H1 (cell line): ENCODE measurements at regions not wholly inside any gene's neighbourhood (a gene's known extent, or its start where the extent isn't known, plus 50 kb on each side); places are given as distances from the start of the nearest gene placed in this dataset.

Experiments used
- CTCF ChIA-PET: fragments of 300-600 bp; sonication (Branson Sonifier 250); formaldehyde crosslinking; loops from one replicate; lab custom pipeline; 2021; ENCODE audit not compliant: partially characterized antibody; lab: Charles Lee
- POLR2A ChIA-PET: fragments of 300-600 bp; sonication (Branson Sonifier 250); formaldehyde crosslinking; loops from one replicate; lab custom pipeline; 2021; ENCODE audit warnings: inconsistent platforms; ENCODE audit not compliant: partially characterized antibody; lab: Charles Lee
- DNase-seq, 2 experiments: peaks; one replicate each; pipeline versions ENCODE4 v3.0.0 to v3.0.0-alpha.2; 2010 to 2022; ENCODE audit warnings: low spot score in 2 of 2, low read depth in 1 of 2, mixed read lengths in 1 of 2
- FAIRE-seq: peaks from 2 replicates; lab custom pipeline; 2011; peaks lifted over from hg19 to GRCh38; lab: Jason Lieb, UNC
- H2AFZ ChIP-seq: 2 replicates; pipeline ENCODE4 v1.8.1; 2012; ENCODE audit warnings: low read length, inconsistent platforms
- H2AK5ac ChIP-seq: 2 replicates; pipeline ENCODE4 v1.6.1; 2013; ENCODE audit warnings: low read depth, low read length
- H2BK120ac ChIP-seq: replicated peaks from 2 replicates; pipeline ENCODE3; 2013; ENCODE audit warnings: low read depth, low read length, inconsistent platforms
- H2BK12ac ChIP-seq: 2 replicates; pipeline ENCODE4 v1.6.1; 2013; ENCODE audit warnings: low read depth, low read length
- H2BK15ac ChIP-seq: 2 replicates; pipeline ENCODE4 v1.6.1; 2013; ENCODE audit warnings: low read length
- H2BK20ac ChIP-seq: 2 replicates; pipeline ENCODE4 v1.6.1; 2013; ENCODE audit warnings: low read length
- H2BK5ac ChIP-seq: 2 replicates; pipeline ENCODE4 v1.6.1; 2013; ENCODE audit warnings: low read depth, low read length
- H3K14ac ChIP-seq: 2 replicates; pipeline ENCODE4 v1.6.1; 2013; ENCODE audit warnings: inconsistent platforms; ENCODE audit not compliant: insufficient read length
- H3K18ac ChIP-seq: 2 replicates; pipeline ENCODE4 v1.6.1; 2013; ENCODE audit warnings: low read length; ENCODE audit errors: extremely low read depth
- H3K23ac ChIP-seq: 2 replicates; pipeline ENCODE4 v1.6.1; 2013; ENCODE audit warnings: inconsistent platforms; ENCODE audit not compliant: insufficient read length
- H3K23me2 ChIP-seq: 2 replicates; pipeline ENCODE4 v1.6.1; 2013; ENCODE audit warnings: low read depth, low read length
- H3K27ac ChIP-seq: 2 replicates; pipeline ENCODE4 v1.6.1; 2011; ENCODE audit warnings: low read depth, low read length, inconsistent platforms
- H3K27me3 ChIP-seq, 4 experiments: replicated peaks in 1 of 4; 1 replicate in 1 of 4; 2 replicates in 3 of 4; pipeline versions ENCODE4 v1.6.1 to v1.8.1; 2011 to 2013; ENCODE audit warnings: low read length in 3 of 4, mild to moderate bottlenecking in 3 of 4, inconsistent platforms in 2 of 4, mixed read lengths in 2 of 4, moderate library complexity in 1 of 4; ENCODE audit not compliant: control insufficient read depth in 3 of 4, insufficient read depth in 3 of 4; ENCODE audit errors: extremely low read depth in 1 of 4
- H3K36me3 ChIP-seq, 4 experiments: 2 replicates each; pipeline versions ENCODE4 v1.6.1 to v1.8.1; 2011 to 2013; ENCODE audit warnings: mild to moderate bottlenecking in 4 of 4, low read length in 3 of 4, moderate library complexity in 2 of 4, control low read depth in 1 of 4, inconsistent platforms in 1 of 4; ENCODE audit not compliant: insufficient read depth in 4 of 4, control insufficient read depth in 2 of 4
- H3K4ac ChIP-seq: replicated peaks from 2 replicates; pipeline ENCODE3; 2013; ENCODE audit warnings: low read length, low read depth, mixed read lengths, inconsistent platforms; ENCODE audit not compliant: insufficient read length
- H3K4me1 ChIP-seq, 4 experiments: replicated peaks in 1 of 4; 1 replicate in 1 of 4; 2 replicates in 3 of 4; pipeline versions ENCODE4 v1.6.1 to v1.8.1; 2011 to 2013; ENCODE audit warnings: low read length in 3 of 4, inconsistent platforms in 2 of 4, mixed read lengths in 1 of 4; ENCODE audit not compliant: insufficient read depth in 4 of 4, control insufficient read depth in 3 of 4
- H3K4me2 ChIP-seq, 2 experiments: 2 replicates each; pipeline versions ENCODE4 v1.6.1 to v1.8.1; 2011 to 2013; ENCODE audit warnings: low read depth in 2 of 2, low read length in 2 of 2, control low read depth in 1 of 2, inconsistent platforms in 1 of 2, mild to moderate bottlenecking in 1 of 2; ENCODE audit not compliant: insufficient read depth in 1 of 2
- H3K4me3 ChIP-seq, 4 experiments: fragments of 200-600, 300-600 bp in 1 of 4; sonication (generic), shearing (Covaris generic), sonication (Bioruptor Twin) in 1 of 4; 2 replicates each; pipeline versions ENCODE4 v1.5.1 to v1.8.1; 2011 to 2016; ENCODE audit warnings: low read length in 4 of 4, low read depth in 3 of 4, control low read depth in 2 of 4, inconsistent platforms in 2 of 4, mild to moderate bottlenecking in 2 of 4, mixed read lengths in 1 of 4, moderate library complexity in 1 of 4; ENCODE audit not compliant: insufficient read depth in 2 of 4; ENCODE audit errors: extremely low read depth in 1 of 4
- H3K56ac ChIP-seq: replicated peaks from 2 replicates; pipeline ENCODE3; 2013; ENCODE audit warnings: low read depth, mild to moderate bottlenecking, mixed read lengths, low read length, inconsistent platforms; ENCODE audit not compliant: insufficient read length
- H3K79me1 ChIP-seq: 2 replicates; pipeline ENCODE4 v1.6.1; 2013; ENCODE audit warnings: low read depth, low read length, control low read depth
- H3K79me2 ChIP-seq, 2 experiments: 2 replicates each; pipeline versions ENCODE4 v1.6.1 to v1.8.1; 2012 to 2013; ENCODE audit warnings: low read length in 2 of 2, mild to moderate bottlenecking in 2 of 2, inconsistent platforms in 1 of 2; ENCODE audit not compliant: insufficient read depth in 2 of 2, control insufficient read depth in 1 of 2
- H3K9ac ChIP-seq, 4 experiments: replicated peaks in 1 of 4; 1 replicate in 1 of 4; 2 replicates in 3 of 4; pipeline versions ENCODE4 v1.6.1 to v1.8.1; 2011 to 2013; ENCODE audit warnings: low read depth in 3 of 4, low read length in 3 of 4, control low read depth in 2 of 4, mild to moderate bottlenecking in 2 of 4, moderate library complexity in 2 of 4, inconsistent platforms in 1 of 4; ENCODE audit errors: extremely low read depth in 1 of 4
- H3K9me3 ChIP-seq, 2 experiments: 2 replicates each; pipeline versions ENCODE4 v1.6.1 to v1.8.1; 2012 to 2013; ENCODE audit warnings: mild to moderate bottlenecking in 2 of 2, moderate library complexity in 2 of 2, control low read depth in 1 of 2, inconsistent platforms in 1 of 2, low read depth in 1 of 2, low read length in 1 of 2, mixed read lengths in 1 of 2; ENCODE audit not compliant: insufficient read depth in 2 of 2
- H4K20me1 ChIP-seq, 2 experiments: replicated peaks in 1 of 2; 2 replicates each; pipeline versions ENCODE3 to v1.8.1; 2011 to 2013; ENCODE audit warnings: inconsistent platforms in 2 of 2, low read length in 2 of 2, mild to moderate bottlenecking in 1 of 2; ENCODE audit not compliant: insufficient read depth in 2 of 2, control insufficient read depth in 1 of 2
- H4K5ac ChIP-seq: 2 replicates; pipeline ENCODE4 v1.6.1; 2013; ENCODE audit warnings: low read length, low read depth, mixed read lengths, inconsistent platforms; ENCODE audit not compliant: insufficient read length
- H4K8ac ChIP-seq: 2 replicates; pipeline ENCODE4 v1.8.0; 2013; ENCODE audit warnings: mild to moderate bottlenecking, moderate library complexity, low read length, inconsistent platforms; ENCODE audit not compliant: insufficient read depth; ENCODE audit errors: extremely low read depth
- H4K91ac ChIP-seq: replicated peaks from 2 replicates; pipeline ENCODE3; 2013; ENCODE audit warnings: low read length, mixed read lengths, inconsistent platforms; ENCODE audit not compliant: insufficient read length
- ATF3 ChIP-seq: IDR thresholded peaks from 2 replicates; pipeline ENCODE4 v1.6.1; 2011; ENCODE audit warnings: low read depth, mild to moderate bottlenecking, low read length; ENCODE audit not compliant: insufficient read depth
- CTBP2 ChIP-seq: IDR thresholded peaks from 2 replicates; pipeline ENCODE4 v1.7.0; 2011; ENCODE audit warnings: borderline replicate concordance, mild to moderate bottlenecking, moderate library complexity, mixed read lengths, low read length; ENCODE audit not compliant: insufficient read depth, insufficient read length
- FOSL1 ChIP-seq: IDR thresholded peaks from 2 replicates; pipeline ENCODE4 v1.6.1; 2011; ENCODE audit warnings: mild to moderate bottlenecking, low read depth, low read length, moderate library complexity; ENCODE audit not compliant: insufficient read depth
- GABPA ChIP-seq: IDR thresholded peaks from 2 replicates; pipeline ENCODE4 v1.6.1; 2011; ENCODE audit warnings: mild to moderate bottlenecking, low read length, moderate library complexity, borderline replicate concordance; ENCODE audit not compliant: insufficient read depth
- JUN ChIP-seq: IDR thresholded peaks from 2 replicates; pipeline ENCODE4 v1.6.1; 2011; ENCODE audit warnings: low read depth, mild to moderate bottlenecking, improper control_type of control experiment, low read length
- JUND ChIP-seq: IDR thresholded peaks from 2 replicates; pipeline ENCODE4 v1.6.1; 2011; ENCODE audit warnings: mild to moderate bottlenecking, improper control_type of control experiment, low read length
- POLR2AphosphoS5 ChIP-seq: IDR thresholded peaks from 2 replicates; pipeline ENCODE4 v1.6.1; 2011; ENCODE audit warnings: low read depth, low read length
- RAD21 ChIP-seq, 2 experiments: IDR thresholded peaks in 1 of 2; conservative IDR thresholded peaks in 1 of 2; 2 replicates each; pipeline ENCODE4 v1.6.1; 2011; ENCODE audit warnings: low read depth in 2 of 2, low read length in 2 of 2, improper control_type of control experiment in 1 of 2, inconsistent platforms in 1 of 2, mild to moderate bottlenecking in 1 of 2, moderate library complexity in 1 of 2
- RNF2 ChIP-seq: fragments of 200-900, 300-1000 bp; sonication (generic); IDR thresholded peaks from 2 replicates; pipeline ENCODE4 v1.7.1; 2016; ENCODE audit warnings: borderline replicate concordance, low read depth, mild to moderate bottlenecking, antibody characterized with exemption, low read length; ENCODE audit not compliant: poor library complexity, severe bottlenecking; ENCODE audit errors: missing control alignments
- SP4 ChIP-seq: IDR thresholded peaks from 2 replicates; pipeline ENCODE4 v1.6.1; 2012; ENCODE audit warnings: low read length, inconsistent platforms
- SUZ12 ChIP-seq: fragments of 200-600 bp; sonication (generic); IDR thresholded peaks from 2 replicates; pipeline ENCODE4 v1.6.1; 2012; ENCODE audit warnings: mild to moderate bottlenecking, inconsistent platforms, low read length, moderate library complexity, mixed read lengths
- TCF12 ChIP-seq: IDR thresholded peaks from 2 replicates; pipeline ENCODE4 v1.6.1; 2011; ENCODE audit warnings: low read depth, mild to moderate bottlenecking, low read length
- USF2 ChIP-seq: IDR thresholded peaks from 2 replicates; pipeline ENCODE4 v1.6.1; 2011; ENCODE audit warnings: low read length, improper control_type of control experiment
- WGBS, 2 experiments: shearing (Covaris generic) in 1 of 2; methylation state at CpG; one replicate each; pipeline versions ENCODE4 v1.1.6 to v1.1.7; 2013 to 2015; ENCODE audit warnings: low lambda C conversion rate in 2 of 2, mixed read lengths in 2 of 2, inconsistent platforms in 1 of 2, low coverage in 1 of 2, missing lambda C conversion rate in 1 of 2; ENCODE audit not compliant: insufficient replicate concordance in 2 of 2, insufficient coverage in 1 of 2, insufficient read length in 1 of 2; ENCODE audit errors: extremely low coverage in 1 of 2, missing lambda C conversion rate in 1 of 2; 5-methylcytosine and 5-hydroxymethylcytosine counted together

- Histone ChIP-seq H3K18ac (no peak overlapping the region), H2BK12ac (no peak overlapping the region), H3K4me2 (no peak overlapping the region), H3K79me2 (no peaks in the 10 kb centered on the region), H4K91ac (no peak overlapping the region), H3K9me3 (no peaks in the 10 kb centered on the region), H2BK120ac (no peak overlapping the region), H3K36me3 (no peaks in the 10 kb centered on the region), H3K27ac (no peak overlapping the region), H3K4ac (no peak overlapping the region), H2AFZ (no peak overlapping the region), H3K23me2 (no peaks in the 10 kb centered on the region), H3K56ac (no peak overlapping the region), H3K4me3 (no peak overlapping the region), H4K5ac (no peak overlapping the region), H3K14ac (no peak overlapping the region), H2BK20ac (no peak overlapping the region), H2AK5ac (no peak overlapping the region), H3K9ac (no peak overlapping the region), H3K4me1 (no peaks in the 10 kb centered on the region), H3K23ac (no peak overlapping the region), H4K20me1 (no peaks in the 10 kb centered on the region), H2BK5ac (no peak overlapping the region), H2BK15ac (no peak overlapping the region), H4K8ac (no peak overlapping the region), H3K27me3 (no peaks in the 10 kb centered on the region), H3K79me1 (no peaks in the 10 kb centered on the region)
- FAIRE-seq, result no peak
- POLR2A ChIA-PET, result no interaction called here
- WGBS, 2 experiments, result 83% methylated on average over 1 of the region's 1 CpG; no CpG with 5 or more reads in 1 of the 2 experiments
- DNase-seq, result no peak
- CTCF ChIA-PET, result no interaction called here
- TF ChIP-seq ATF3 (no peak), SUZ12 (no peak), JUN (no peak), CTBP2 (no peak), TCF12 (no peak), RNF2 (no peak), FOSL1 (no peak), SP4 (no peak), RAD21 (IDR thresholded peaks at IDR 0.05 in 1 of 2, conservative IDR thresholded peaks at IDR 0.05 in 1 of 2; ENCODE audit: low read depth in 2 of 2, low read length in 2 of 2) (no peak), GABPA (no peak), POLR2AphosphoS5 (no peak), USF2 (no peak), JUND (no peak)
These were observed 778.1 kb downstream of the TLR4 start for GRCh38 chr9:118482306-118482705.
